ENCODE measurements at regions not wholly inside any gene's neighbourhood (a gene's known extent, or its start where the extent isn't known, plus 50 kb on each side); places are given as distances from the start of the nearest gene placed in this dataset.
"Not testable (repeated sequence)": the region's sequence is repeated elsewhere in the genome, so short reads cannot be mapped to it uniquely, and the experiment has no call there.

GRCh38 chr5:179461576-179461975 lies 88.8 kb upstream of the RUFY1 start:
- ATAC-seq (ENCODE audit: poor library complexity) (no peak), DNase-seq (no peak)
- intact Hi-C loops (cut with DNase I), result no loop called here

GRCh38 chr5:179459771-179460170 lies 90.6 kb upstream of the RUFY1 start:
- DNase-seq (no peak), ATAC-seq (ENCODE audit: poor library complexity) (no peak)
- intact Hi-C loops (cut with DNase I), result no loop called here

DNA sequence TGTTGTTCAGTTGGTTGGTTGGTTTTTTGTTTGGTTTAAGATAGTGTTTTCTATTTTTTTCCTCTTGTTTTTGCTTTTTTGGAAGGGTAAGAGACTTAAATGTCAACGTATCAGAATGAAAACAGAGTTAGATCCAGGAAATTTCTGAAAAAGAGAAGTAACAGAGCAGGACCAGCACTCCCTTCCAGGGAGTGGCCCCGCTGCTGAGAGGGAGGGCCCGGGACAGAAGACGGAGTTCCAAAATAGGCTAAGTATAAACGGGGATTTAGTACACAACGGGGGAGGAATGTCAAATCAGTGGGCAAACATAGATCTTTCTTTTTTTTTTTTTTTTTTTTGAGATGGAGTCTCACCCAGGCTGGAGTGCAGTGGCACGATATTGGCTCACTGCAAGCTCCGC lies 92.7 kb upstream of the RUFY1 start:
- DNase-seq (no peak), ATAC-seq (ENCODE audit: poor library complexity) (no peak)
- intact Hi-C loops (cut with DNase I), result no loop called here

DNA sequence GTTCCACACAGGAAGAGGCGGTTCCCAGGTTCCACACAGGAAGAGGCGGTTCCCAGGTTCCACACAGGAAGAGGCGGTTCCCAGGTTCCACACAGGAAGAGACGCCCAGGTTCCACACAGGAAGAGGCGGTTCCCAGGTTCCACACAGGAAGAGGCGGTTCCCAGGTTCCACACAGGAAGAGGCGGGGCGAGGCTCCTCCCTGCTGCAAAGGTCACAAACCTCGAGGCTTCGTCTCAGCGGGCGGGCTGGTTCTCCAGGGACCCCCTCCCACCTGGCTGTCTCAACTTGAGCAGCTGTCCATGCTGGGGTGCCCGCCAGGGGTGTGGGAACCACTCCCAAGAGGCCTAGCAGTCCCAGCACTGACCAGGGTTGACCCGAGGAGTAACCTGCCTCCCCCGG lies 94.3 kb upstream of the RUFY1 start:
- intact Hi-C loops (cut with DNase I); ATAC-seq (ENCODE audit: poor library complexity); DNase-seq: not testable (repeated sequence)

- intact Hi-C loops (cut with DNase I), result no loop called here
- DNase-seq (no peak), ATAC-seq (ENCODE audit: poor library complexity) (no peak)
These were observed 95.0 kb upstream of the RUFY1 start for GRCh38 chr5:179455320-179455719.

- no peak for DNase-seq
- intact Hi-C loops (cut with DNase I), result no loop called here
- ATAC-seq (ENCODE audit: poor library complexity), result no peak
These were observed 96.0 kb upstream of the RUFY1 start for GRCh38 chr5:179454356-179454755.

- ATAC-seq (ENCODE audit: poor library complexity), result no peak
- intact Hi-C loops (cut with DNase I), result no loop called here
- DNase-seq, result no peak
These were observed 96.7 kb upstream of the RUFY1 start for GRCh38 chr5:179453616-179454015.

DNA sequence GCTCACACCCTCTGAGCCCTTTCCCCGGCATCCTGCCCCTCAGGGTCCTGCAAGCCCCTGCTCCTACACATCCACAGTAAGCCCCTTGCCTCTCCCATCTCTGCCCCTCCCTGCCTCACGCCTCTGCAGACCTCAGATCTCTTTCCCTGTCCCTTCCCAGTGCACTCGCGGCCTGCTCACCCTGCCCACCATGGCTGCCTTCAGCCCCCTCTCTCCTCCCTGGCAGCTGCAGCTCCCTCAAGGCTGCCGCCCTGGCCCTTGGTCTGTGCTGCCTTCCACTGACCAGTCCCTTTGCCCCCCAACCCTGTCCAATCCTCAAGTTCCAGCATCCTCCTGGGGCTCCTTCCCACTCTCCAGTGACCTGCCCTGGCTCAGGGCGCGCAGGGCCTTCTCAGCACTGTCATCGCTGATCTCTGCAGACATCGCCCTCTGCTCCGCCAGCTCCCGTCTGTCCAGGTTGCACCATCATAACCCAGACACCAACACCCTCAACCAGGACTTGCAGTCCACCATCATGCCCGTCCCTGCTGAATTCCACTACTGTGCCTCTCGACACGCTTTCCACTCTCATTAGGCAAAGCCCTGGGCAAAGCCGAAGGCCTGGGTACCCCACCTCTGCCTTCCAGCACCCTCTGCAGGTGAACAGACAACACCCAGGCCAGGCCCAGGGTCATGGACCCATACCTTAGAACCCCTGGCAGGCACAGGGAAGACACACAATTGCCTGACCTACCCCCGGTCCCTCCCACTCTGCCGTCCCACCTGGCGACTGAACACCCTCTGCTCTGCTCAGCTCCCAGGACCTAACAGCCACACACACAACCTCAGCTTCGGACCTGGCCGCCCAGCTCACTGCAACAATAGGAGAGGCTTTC lies 97.8 kb upstream of the RUFY1 start:
- intact Hi-C loops (cut with DNase I), result no loop called here
- DNase-seq (no peak), ATAC-seq (ENCODE audit: poor library complexity) (no peak)

GRCh38 chr5:179451828-179452196 lies 98.5 kb upstream of the RUFY1 start:
- ATAC-seq (ENCODE audit: poor library complexity), result no peak
- no peak for DNase-seq
- intact Hi-C loops (cut with DNase I), result no loop called here

DNA sequence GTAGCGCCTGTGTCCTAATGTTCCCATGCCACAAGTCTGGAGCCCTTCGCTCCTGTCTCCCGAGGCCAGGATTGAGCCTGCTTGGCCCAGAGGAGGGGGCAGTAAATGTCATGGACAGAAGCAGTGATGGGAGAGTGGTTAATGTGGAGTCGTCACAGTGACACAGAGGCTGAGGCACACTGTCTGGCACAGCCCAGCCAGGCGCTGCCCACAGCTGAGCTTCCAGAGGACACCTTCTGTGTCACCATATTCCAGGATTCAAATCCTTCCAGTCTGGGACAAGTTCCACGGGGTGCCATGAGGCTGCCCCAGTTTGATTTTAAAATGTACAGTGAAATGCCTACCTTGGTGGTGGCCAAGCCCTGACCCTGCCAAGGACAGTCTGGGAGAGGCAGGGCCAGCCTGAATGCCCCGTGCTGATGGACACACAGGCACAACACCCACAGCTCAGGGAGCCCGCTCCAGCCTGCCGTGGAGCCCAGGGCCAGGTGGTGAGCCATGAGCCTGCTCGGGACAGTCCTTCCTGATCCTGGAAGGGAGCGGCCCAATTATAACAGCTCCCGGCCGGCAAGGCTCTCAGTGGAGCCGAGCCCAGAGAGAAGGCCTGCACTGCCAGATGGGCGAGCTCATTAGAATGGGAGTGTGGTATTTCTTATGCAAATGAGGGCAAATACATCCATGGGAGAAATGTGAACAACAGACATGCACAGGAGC lies 99.1 kb upstream of the RUFY1 start:
- no peak for DNase-seq
- intact Hi-C loops (cut with DNase I), result no loop called here
- no peak for ATAC-seq (ENCODE audit: poor library complexity)

DNA sequence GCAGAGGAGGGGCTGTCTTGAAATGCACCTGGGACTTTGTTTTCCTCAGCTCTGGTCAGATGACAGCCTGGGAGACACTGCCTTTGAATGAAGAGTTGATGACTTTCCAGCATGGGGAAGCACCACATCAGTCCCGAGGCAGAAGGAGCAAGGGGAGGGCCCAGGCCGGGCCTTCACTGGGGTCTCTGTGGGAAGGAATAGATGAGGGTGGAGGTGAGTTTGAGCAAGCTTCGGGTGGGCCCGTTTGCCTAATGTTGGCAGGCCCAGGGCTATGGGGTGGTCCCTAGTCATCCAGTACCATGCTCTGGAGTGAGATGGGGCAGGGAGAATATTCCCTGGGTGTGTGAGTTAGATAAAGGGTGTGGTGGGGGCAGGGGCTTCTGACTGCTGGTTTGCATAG lies 100.4 kb upstream of the RUFY1 start:
- ATAC-seq (ENCODE audit: poor library complexity); DNase-seq; intact Hi-C loops (cut with DNase I): not testable (repeated sequence)

GRCh38 chr5:179448282-179448681 lies 102.1 kb upstream of the RUFY1 start:
- ATAC-seq (ENCODE audit: poor library complexity); intact Hi-C loops (cut with DNase I); DNase-seq: not testable (repeated sequence)

DNA sequence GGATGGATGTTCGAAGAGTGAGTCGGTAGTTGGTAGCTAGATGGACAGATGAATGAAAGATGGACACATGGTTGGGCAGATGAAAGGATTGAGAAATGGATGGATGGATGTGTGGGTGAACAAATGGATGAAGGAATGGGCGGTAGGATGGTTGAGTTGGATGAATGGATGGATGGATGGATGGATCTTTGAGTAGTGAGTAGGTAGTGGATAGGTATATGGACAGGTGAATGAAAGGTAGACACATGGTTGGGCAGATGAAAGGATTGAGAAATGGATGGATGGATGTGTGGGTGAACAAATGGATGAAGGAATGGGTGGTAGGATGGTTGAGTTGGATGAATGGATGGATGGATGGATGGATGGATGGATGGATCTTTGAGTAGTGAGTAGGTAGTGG lies 97.0 kb upstream of the ADAMTS2 start:
- intact Hi-C loops (cut with DNase I); ATAC-seq (ENCODE audit: poor library complexity); DNase-seq: not testable (repeated sequence)

GRCh38 chr5:179439181-179439985 lies 94.1 kb upstream of the ADAMTS2 start:
- ATAC-seq (ENCODE audit: poor library complexity) (no peak), DNase-seq (no peak)
- intact Hi-C loops (cut with DNase I), result no loop called here

- DNase-seq (no peak), ATAC-seq (ENCODE audit: poor library complexity) (no peak)
- intact Hi-C loops (cut with DNase I), result no loop called here
These were observed 93.2 kb upstream of the ADAMTS2 start for GRCh38 chr5:179438461-179438860.

- no peak for DNase-seq
- ATAC-seq (ENCODE audit: poor library complexity), result no peak
- intact Hi-C loops (cut with DNase I), result no loop called here
These were observed 92.8 kb upstream of the ADAMTS2 start for GRCh38 chr5:179438011-179438441.

GRCh38 chr5:179437341-179438001 lies 92.2 kb upstream of the ADAMTS2 start:
- no peak for ATAC-seq (ENCODE audit: poor library complexity)
- intact Hi-C loops (cut with DNase I), result no loop called here
- no peak for DNase-seq

- intact Hi-C loops (cut with DNase I), result no loop called here
- no peak for ATAC-seq (ENCODE audit: poor library complexity)
- DNase-seq, result no peak
These were observed 91.3 kb upstream of the ADAMTS2 start for GRCh38 chr5:179436321-179437122.
